Cardiac muscle cell (in vitro differentiated cells and primary cell): ENCODE measurements at regions not wholly inside any gene's neighbourhood (a gene's known extent, or its start where the extent isn't known, plus 50 kb on each side); places are given as distances from the start of the nearest gene placed in this dataset.

ENCODE experiments used
- DNase-seq, 2 donors: peaks; one replicate each; pipeline versions ENCODE4 v3.0.0 to v3.0.0-alpha.2; 2010 to 2017; ENCODE audit warnings: low read depth in 1 of 2, low spot score in 1 of 2
- H3K27ac ChIP-seq: fragments of 200-600 bp; sonication (generic); 2 replicates; pipeline ENCODE4 v1.5.1; 2016
- H3K27me3 ChIP-seq: fragments of 200-600 bp; sonication (generic); 2 replicates; pipeline ENCODE4 v1.6.0; 2016; ENCODE audit warnings: control low read depth
- H3K36me3 ChIP-seq: fragments of 200-600 bp; sonication (generic); 2 replicates; pipeline ENCODE4 v1.5.1; 2016; ENCODE audit warnings: control low read depth
- H3K4me1 ChIP-seq: fragments of 200-600 bp; sonication (generic); 2 replicates; pipeline ENCODE4 v1.8.1; 2017; ENCODE audit warnings: low read depth, mild to moderate bottlenecking, mixed run types
- H3K4me3 ChIP-seq: fragments of 200-600 bp; sonication (generic); 2 replicates; pipeline ENCODE4 v1.5.1; 2016; ENCODE audit warnings: mild to moderate bottlenecking
- H3K9me3 ChIP-seq: fragments of 200-600 bp; sonication (generic); 2 replicates; pipeline ENCODE4 v1.5.1; 2017; ENCODE audit warnings: low read depth, mild to moderate bottlenecking, control low read depth
- TF ChIP-seq, protein P1 (sequence below): IDR thresholded peaks from 2 replicates; pipeline ENCODE4 v1.5.1; 2012; ENCODE audit warnings: low read depth, mild to moderate bottlenecking, low read length

DNA sequence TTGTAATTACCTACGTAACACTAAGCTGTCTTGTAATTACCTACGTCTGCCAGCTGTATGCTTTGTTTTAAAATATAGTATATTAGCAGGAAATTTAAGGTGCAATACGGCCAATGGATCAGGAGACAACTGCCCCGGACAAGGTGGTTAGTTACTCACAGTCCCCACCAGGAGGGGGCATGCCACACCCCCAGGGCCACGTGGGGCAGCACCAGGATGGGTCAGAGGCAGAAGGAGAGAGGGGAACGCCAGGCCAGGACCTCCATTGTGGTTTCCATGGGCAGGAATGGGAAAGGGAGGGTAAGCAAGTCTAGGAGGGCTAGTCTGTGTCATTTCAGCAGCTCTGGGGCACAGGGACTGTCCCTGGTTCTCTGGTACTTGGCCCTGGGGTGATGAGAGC, 140.1 kb downstream of the URI1 start:
- no peak for DNase-seq
- Histone ChIP-seq H3K27ac (no peak overlapping the region), H3K27me3 (no peaks in the 10 kb centered on the region), H3K4me3 (no peak overlapping the region), H3K9me3 (no peaks in the 10 kb centered on the region), H3K36me3 (no peaks in the 10 kb centered on the region), H3K4me1 (no peaks in the 10 kb centered on the region)
- TF ChIP-seq, protein P1, sequence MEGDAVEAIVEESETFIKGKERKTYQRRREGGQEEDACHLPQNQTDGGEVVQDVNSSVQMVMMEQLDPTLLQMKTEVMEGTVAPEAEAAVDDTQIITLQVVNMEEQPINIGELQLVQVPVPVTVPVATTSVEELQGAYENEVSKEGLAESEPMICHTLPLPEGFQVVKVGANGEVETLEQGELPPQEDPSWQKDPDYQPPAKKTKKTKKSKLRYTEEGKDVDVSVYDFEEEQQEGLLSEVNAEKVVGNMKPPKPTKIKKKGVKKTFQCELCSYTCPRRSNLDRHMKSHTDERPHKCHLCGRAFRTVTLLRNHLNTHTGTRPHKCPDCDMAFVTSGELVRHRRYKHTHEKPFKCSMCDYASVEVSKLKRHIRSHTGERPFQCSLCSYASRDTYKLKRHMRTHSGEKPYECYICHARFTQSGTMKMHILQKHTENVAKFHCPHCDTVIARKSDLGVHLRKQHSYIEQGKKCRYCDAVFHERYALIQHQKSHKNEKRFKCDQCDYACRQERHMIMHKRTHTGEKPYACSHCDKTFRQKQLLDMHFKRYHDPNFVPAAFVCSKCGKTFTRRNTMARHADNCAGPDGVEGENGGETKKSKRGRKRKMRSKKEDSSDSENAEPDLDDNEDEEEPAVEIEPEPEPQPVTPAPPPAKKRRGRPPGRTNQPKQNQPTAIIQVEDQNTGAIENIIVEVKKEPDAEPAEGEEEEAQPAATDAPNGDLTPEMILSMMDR: no peak

DNA sequence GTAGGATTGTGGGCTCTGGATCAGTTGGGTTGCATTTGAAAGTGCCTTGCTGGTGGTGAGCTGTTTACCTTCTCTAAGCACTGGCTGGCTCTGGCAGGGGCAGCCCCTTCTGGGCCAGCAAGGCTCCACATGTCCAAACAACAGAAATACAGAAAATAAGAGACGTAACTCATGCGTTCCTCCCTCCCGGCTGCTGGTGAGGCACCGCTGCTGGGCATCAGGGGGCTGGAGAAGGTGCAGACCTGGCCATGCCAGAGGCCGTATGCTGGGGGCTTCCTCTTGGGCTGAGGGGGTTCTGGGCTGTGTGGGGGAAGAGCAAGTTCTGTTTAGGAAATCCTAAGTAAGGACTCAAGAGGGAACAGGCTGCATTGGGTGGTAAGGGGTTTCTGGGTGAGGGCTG, 140.6 kb downstream of the URI1 start:
- Histone ChIP-seq H3K27ac (no peak overlapping the region), H3K4me3 (no peak overlapping the region), H3K36me3 (no peaks in the 10 kb centered on the region), H3K4me1 (no peaks in the 10 kb centered on the region), H3K9me3 (no peaks in the 10 kb centered on the region), H3K27me3 (no peaks in the 10 kb centered on the region)
- DNase-seq: no peak
- TF ChIP-seq, protein P1: no peak

DNA sequence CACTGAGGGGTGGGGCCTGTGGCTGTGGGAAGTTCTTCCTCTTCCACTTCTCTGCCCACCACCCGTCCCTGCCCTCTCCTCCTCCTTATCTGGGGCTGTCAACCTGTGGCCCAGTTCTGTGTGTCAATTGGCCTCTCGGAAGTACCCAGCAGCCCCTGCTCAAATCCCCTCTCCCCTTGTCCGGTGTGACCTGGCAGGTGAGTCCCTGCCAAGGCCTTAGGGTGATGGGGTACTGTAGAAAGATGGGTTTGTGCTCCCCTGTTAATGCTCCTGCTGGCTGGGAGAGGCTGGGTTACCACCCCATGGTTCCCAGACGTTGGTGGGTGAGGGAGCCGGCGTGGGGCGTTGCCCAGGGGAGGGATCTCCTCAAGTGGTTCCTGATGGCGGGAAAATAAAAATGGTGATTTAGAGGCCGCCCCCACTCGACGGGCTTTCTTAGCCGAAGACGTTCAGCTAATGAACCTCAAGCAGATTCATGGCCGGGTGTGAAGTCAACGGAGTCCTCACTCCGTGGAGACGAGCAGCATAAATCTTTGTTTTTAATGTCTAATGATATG, 141.2 kb downstream of the URI1 start:
- no peaks in the 10 kb centered on the region for H3K9me3 ChIP-seq
- H3K4me3 ChIP-seq: no peak overlapping the region
- no peak overlapping the region for H3K27ac ChIP-seq
- no peaks in the 10 kb centered on the region for H3K27me3 ChIP-seq
- TF ChIP-seq, protein P1: no peak
- no peak for DNase-seq
- H3K36me3 ChIP-seq: no peaks in the 10 kb centered on the region
- no peaks in the 10 kb centered on the region for H3K4me1 ChIP-seq

DNA sequence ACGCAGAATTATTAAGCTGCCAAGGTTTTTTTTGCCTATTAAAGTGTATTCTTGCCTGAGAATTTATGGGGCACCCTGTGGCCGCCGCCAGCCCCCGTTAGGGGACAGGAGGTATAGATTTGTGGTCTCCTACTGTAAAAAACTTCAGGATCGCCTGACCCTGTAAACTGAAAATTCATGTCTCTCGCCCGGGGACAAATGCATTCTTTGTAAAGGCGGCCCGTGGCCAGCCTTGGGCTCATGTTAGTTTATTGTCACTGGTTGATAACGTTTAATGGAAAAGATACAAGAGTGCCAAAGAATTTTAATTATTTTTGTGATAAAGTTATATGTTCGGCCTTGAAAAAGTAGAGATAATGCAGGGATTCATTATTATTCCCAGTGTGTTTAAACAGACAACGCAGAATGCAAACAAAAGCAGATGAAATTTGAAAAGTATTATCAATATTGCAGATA, 141.7 kb downstream of the URI1 start:
- TF ChIP-seq, protein P1: no peak

DNA sequence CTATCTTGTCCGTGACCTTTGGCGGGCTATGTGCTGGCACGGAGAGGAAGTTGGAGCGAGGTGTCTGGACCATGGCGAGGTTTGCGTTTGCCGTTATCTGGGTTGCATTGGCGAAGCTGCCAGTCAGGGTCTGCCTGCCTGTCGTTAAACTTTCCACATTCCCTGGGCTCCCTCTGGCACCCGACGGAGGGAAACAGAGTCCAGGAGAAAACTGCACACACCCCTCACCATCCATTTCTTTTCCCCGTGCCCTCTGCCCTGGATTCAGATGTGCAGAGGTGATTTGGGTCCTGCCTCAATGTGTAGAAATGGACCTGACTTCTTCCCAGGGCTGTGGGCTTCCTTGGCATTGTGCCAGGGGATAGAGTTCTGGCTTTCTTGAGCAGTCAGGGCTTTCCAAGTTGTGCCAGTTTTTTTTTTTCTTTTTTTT, 142.4 kb downstream of the URI1 start:
- Histone ChIP-seq H3K4me3 (no peak overlapping the region), H3K36me3 (no peaks in the 10 kb centered on the region), H3K27ac (no peak overlapping the region), H3K27me3 (no peaks in the 10 kb centered on the region), H3K9me3 (no peaks in the 10 kb centered on the region), H3K4me1 (no peaks in the 10 kb centered on the region)
- TF ChIP-seq, protein P1: no peak
- DNase-seq: no peak

More for the DNA sequence above, 141.7 kb downstream of the URI1 start:
- Histone ChIP-seq H3K36me3 (no peaks in the 10 kb centered on the region), H3K9me3 (no peaks in the 10 kb centered on the region), H3K27ac (no peak overlapping the region), H3K27me3 (no peaks in the 10 kb centered on the region), H3K4me3 (no peak overlapping the region), H3K4me1 (no peaks in the 10 kb centered on the region)
- no peak for DNase-seq
